Activated naive CD4-positive, alpha-beta T cell treated with anti-CD3 and anti-CD28 coated beads, Interleukin-2, amount 10 ng/mL, durations not matched to agents 7 days and 5 days (primary cell): ENCODE measurements at regions not wholly inside any gene's neighbourhood (a gene's known extent, or its start where the extent isn't known, plus 50 kb on each side); places are given as distances from the start of the nearest gene placed in this dataset.

Source experiments
- CTCF ChIA-PET: fragments of 350-600 bp; sonication (Branson Sonifier 250); formaldehyde crosslinking; loops from one replicate; lab custom pipeline; 2021; ENCODE audit warnings: antibody characterized with exemption; lab: Charles Lee
- DNase-seq: peaks from one replicate; pipeline ENCODE4 v3.0.0-alpha.2; 2020
- H3K27ac Mint-ChIP-seq: one replicate; pipeline ENCODE4 v1.8.0; 2021; ENCODE audit warnings: mild to moderate bottlenecking, moderate library complexity, mixed read lengths
- H3K27me3 Mint-ChIP-seq: one replicate; pipeline ENCODE4 v1.8.0; 2021; ENCODE audit warnings: mild to moderate bottlenecking, mixed read lengths
- H3K36me3 Mint-ChIP-seq: one replicate; pipeline ENCODE4 v1.8.0; 2021; ENCODE audit warnings: mixed read lengths
- H3K4me1 Mint-ChIP-seq: one replicate; pipeline ENCODE4 v1.8.0; 2021; ENCODE audit warnings: mixed read lengths
- H3K4me3 Mint-ChIP-seq: one replicate; pipeline ENCODE4 v1.8.0; 2021; ENCODE audit warnings: mild to moderate bottlenecking, moderate library complexity, mixed read lengths
- H3K9me3 Mint-ChIP-seq: one replicate; pipeline ENCODE4 v1.8.0; 2021; ENCODE audit warnings: mixed read lengths

GRCh38 chr10:110380293-110380692 is 75.6 kb upstream of the SMNDC1 start:
- CTCF ChIA-PET = interaction anchor here (1.9 kb wide), 1 partner anchor 167 kb away, joined by 5 read pairs; no protein-coding TSS in a partner anchor
- Mint-ChIP-seq H3K36me3 (no peaks in the 10 kb centered on the region), H3K27ac (no peak overlapping the region), H3K4me1 (peaks cover 4% of the 10 kb centered on the region), H3K9me3 (no peaks in the 10 kb centered on the region), H3K4me3 (no peak overlapping the region), H3K27me3 (peaks cover 13% of the 10 kb centered on the region)
- no peak for DNase-seq

DNA sequence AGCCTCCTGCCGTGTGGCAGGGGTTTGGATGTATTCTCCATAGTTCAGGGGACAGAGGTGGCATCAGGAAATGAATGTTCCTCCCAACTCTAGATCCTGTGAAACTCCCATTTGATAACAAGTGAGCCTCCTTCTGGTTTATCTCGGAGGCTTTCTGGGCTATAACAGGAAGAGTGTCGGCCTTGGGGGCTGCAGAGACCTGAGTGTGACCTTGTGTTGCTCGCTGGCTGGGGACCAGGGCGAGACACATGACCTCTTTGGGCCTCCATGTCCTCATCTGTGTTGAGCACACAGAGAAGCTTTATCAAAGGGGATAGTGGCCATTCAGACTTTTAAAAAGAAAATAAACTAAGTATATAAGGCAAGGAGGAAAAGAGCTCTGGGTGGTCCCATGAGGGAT is 78.0 kb upstream of the SMNDC1 start:
- H3K36me3 Mint-ChIP-seq = no peaks in the 10 kb centered on the region
- DNase-seq = no peak
- H3K27me3 Mint-ChIP-seq = peaks cover 17% of the 10 kb centered on the region
- CTCF ChIA-PET = no interaction called here
- H3K9me3 Mint-ChIP-seq = no peaks in the 10 kb centered on the region
- H3K4me1 Mint-ChIP-seq = peaks cover 8% of the 10 kb centered on the region
- H3K4me3 Mint-ChIP-seq = no peak overlapping the region
- no peak overlapping the region for H3K27ac Mint-ChIP-seq

GRCh38 chr10:110387617-110387982 is 82.9 kb upstream of the SMNDC1 start:
- CTCF ChIA-PET = interaction anchor here (1.3 kb wide), 1 partner anchor 35 kb away, joined by 3 read pairs; no protein-coding TSS in a partner anchor
- Mint-ChIP-seq H3K36me3 (no peaks in the 10 kb centered on the region), H3K9me3 (no peaks in the 10 kb centered on the region), H3K27me3 (peaks cover 27% of the 10 kb centered on the region), H3K27ac (no peak overlapping the region), H3K4me3 (no peak overlapping the region), H3K4me1 (peaks cover 15% of the 10 kb centered on the region)
- no peak for DNase-seq

DNA sequence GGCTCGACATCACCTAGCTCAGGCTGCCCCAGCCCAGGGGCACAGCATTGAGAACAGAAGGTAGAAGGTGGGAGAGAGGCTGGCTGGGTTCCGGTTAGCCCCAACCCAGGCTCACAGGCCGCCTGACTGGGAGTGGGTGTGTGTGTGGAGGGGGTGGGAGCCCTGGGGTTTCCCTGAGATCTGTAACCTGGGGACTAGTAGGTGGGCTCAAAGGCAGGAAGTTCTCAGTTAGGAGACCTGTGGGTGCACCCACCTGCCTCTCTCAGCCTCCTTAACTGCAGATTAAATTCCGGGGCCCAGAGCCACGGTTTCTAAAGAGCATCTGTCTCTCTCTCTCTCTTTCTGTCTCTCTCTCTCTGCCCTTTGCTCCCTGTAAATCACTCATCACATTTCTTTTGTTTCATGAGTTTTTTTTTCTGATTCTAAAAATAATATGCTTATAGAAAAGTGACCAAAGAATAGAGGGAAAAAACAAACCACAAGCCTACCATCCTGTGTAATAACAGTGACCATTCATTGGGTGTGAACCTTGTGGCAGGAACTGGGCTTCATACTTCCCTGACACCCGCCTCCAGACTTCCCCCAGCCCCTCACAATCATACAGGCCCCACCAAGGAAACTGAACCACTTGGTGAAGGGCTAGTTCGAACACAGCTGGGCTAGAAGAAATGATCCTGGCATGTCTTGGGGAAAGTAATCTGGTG is 83.4 kb upstream of the SMNDC1 start:
- DNase-seq = no peak
- Mint-ChIP-seq H3K4me1 (peaks cover 15% of the 10 kb centered on the region), H3K27ac (peak overlapping the region; percentile 67), H3K27me3 (peaks cover 32% of the 10 kb centered on the region), H3K36me3 (no peaks in the 10 kb centered on the region), H3K4me3 (no peak overlapping the region), H3K9me3 (no peaks in the 10 kb centered on the region)
- CTCF ChIA-PET = interaction anchor here (1.3 kb wide), 1 partner anchor 36 kb away, joined by 3 read pairs; no protein-coding TSS in a partner anchor

DNA sequence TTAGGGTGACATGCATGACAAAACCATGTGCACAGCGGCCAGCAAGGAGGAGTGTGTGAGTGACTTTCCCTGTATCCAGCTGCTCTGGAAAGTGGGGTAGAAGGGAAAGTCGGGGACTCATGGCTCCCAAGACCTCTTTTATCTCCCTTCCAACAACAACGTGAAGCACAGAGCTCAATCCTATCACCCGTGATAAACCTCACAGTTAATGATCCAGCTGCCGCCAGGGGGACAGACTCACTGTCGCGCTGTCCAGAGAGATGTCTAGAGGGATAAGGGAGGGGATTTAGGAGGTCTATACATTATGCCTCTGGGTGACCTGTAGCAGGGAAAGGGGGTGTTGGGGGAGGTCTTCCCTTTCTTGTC is 84.0 kb upstream of the SMNDC1 start:
- H3K36me3 Mint-ChIP-seq = no peaks in the 10 kb centered on the region
- CTCF ChIA-PET = no interaction called here
- no peak overlapping the region for H3K4me3 Mint-ChIP-seq
- peaks cover 36% of the 10 kb centered on the region for H3K27me3 Mint-ChIP-seq
- H3K9me3 Mint-ChIP-seq = no peaks in the 10 kb centered on the region
- H3K4me1 Mint-ChIP-seq = peaks cover 15% of the 10 kb centered on the region
- DNase-seq = no peak
- no peak overlapping the region for H3K27ac Mint-ChIP-seq

GRCh38 chr10:110389255-110389654 is 84.5 kb upstream of the SMNDC1 start:
- no peak overlapping the region for H3K4me3 Mint-ChIP-seq
- DNase-seq = no peak
- H3K4me1 Mint-ChIP-seq = peaks cover 15% of the 10 kb centered on the region
- H3K36me3 Mint-ChIP-seq = no peaks in the 10 kb centered on the region
- peaks cover 41% of the 10 kb centered on the region for H3K27me3 Mint-ChIP-seq
- CTCF ChIA-PET = no interaction called here
- no peak overlapping the region for H3K27ac Mint-ChIP-seq
- H3K9me3 Mint-ChIP-seq = no peaks in the 10 kb centered on the region

DNA sequence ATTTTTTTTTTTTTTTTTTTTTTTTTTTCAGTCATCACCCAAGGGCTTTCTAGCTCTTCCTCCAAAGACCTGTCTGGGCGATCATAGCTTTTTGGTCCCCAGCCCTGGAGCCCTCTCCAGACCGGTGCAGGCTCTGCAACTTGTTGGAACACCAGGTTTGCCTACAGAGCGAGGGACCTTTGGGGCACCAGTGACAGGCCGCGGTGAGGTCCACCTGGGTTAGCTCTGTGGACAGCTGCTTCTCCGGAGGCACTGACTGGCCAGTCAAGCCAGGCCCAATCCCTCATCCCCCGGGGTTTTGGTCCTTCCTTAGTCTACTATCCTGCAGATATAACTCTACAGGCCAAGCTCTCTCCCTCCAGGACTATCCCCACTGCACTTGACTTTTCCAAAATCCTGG is 86.8 kb upstream of the SMNDC1 start:
- Mint-ChIP-seq H3K27me3 (peaks cover 42% of the 10 kb centered on the region), H3K36me3 (no peaks in the 10 kb centered on the region), H3K4me3 (no peak overlapping the region), H3K4me1 (peaks cover 23% of the 10 kb centered on the region), H3K27ac (no peak overlapping the region), H3K9me3 (no peaks in the 10 kb centered on the region)
- no peak for DNase-seq
- CTCF ChIA-PET = interaction anchor here (1.1 kb wide), 1 partner anchor 26 kb away, joined by 4 read pairs; no protein-coding TSS in a partner anchor

- peaks cover 23% of the 10 kb centered on the region for H3K4me1 Mint-ChIP-seq
- peaks cover 40% of the 10 kb centered on the region for H3K27me3 Mint-ChIP-seq
- H3K4me3 Mint-ChIP-seq = no peak overlapping the region
- H3K9me3 Mint-ChIP-seq = no peaks in the 10 kb centered on the region
- no peaks in the 10 kb centered on the region for H3K36me3 Mint-ChIP-seq
- DNase-seq = no peak
- no peak overlapping the region for H3K27ac Mint-ChIP-seq
- CTCF ChIA-PET = interaction anchor here (1.0 kb wide), 1 partner anchor 18 kb away, joined by 4 read pairs; no protein-coding TSS in a partner anchor
Measured at GRCh38 chr10:110392121-110392520, 87.4 kb upstream of the SMNDC1 start.

DNA sequence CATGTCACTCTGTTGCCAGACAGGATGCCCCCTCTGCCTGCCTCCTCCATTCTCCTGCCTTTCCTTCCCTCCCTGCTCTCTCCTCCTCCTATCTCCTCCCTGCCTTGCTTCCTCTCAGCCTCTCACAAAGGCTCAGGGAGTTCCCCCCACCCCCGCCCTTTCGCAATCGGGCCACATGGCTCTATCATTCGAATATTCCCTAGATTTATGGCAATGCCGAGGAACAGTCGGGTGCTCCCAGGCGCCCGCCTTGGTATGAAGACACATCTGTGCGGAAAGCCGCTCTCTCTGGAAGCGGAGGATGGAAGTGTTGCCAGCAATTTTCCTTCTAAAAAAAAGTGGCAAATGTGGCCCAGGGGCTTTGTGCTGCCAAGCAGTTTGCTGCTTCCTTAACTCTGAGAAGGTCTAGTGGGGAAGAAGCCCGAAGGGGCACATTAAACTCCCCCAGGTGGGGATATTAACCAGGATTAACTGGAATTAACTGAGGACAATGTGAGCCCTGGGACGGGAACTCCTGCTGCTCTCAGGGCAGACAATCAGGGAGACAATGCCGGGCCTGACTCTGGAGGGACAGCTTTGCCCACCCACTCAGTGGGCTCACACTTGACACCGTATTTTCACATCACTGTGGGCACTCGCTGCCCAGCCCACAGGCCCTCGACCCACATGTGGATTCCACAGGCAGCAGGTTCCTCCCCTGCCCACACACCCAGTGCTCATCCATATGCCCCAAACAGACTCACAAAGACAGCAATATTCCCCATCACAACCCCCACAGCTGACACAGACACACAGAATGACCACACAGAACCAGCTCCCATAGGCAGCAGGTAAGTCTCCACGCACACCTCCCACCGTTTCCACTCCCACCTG is 88.4 kb upstream of the SMNDC1 start:
- Mint-ChIP-seq H3K4me3 (no peak overlapping the region), H3K4me1 (peaks cover 14% of the 10 kb centered on the region), H3K36me3 (no peaks in the 10 kb centered on the region), H3K27me3 (peaks cover 32% of the 10 kb centered on the region), H3K9me3 (no peaks in the 10 kb centered on the region), H3K27ac (peak overlapping the region; percentile 72)
- no peak for DNase-seq
- CTCF ChIA-PET = interaction anchor here (1.0 kb wide), 1 partner anchor 17 kb away, joined by 4 read pairs; no protein-coding TSS in a partner anchor

DNA sequence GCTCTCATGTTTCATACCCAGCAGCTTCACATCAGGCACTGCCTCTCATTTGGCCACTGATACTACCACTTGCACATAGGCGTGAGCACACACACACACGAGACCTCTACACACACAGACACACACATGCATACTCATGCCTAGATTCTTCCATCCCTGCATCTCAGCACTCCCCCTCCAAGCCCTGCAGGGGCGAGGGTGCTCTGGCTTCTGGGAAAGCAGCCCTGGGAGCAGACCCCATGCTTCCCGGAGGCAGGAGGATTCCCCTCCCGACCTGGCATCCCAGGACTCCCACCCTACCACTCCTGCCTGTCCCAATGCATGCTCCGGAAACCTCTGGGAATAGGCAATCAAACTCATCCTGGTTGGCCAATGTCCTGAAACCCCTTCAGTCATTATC is 89.1 kb upstream of the SMNDC1 start:
- CTCF ChIA-PET = no interaction called here
- no peak overlapping the region for H3K4me3 Mint-ChIP-seq
- H3K27ac Mint-ChIP-seq = peak overlapping the region; percentile 72
- no peaks in the 10 kb centered on the region for H3K36me3 Mint-ChIP-seq
- no peaks in the 10 kb centered on the region for H3K9me3 Mint-ChIP-seq
- peaks cover 39% of the 10 kb centered on the region for H3K27me3 Mint-ChIP-seq
- no peak for DNase-seq
- peaks cover 11% of the 10 kb centered on the region for H3K4me1 Mint-ChIP-seq

GRCh38 chr10:110394296-110394695 is 89.6 kb upstream of the SMNDC1 start:
- no peak for DNase-seq
- Mint-ChIP-seq H3K36me3 (no peaks in the 10 kb centered on the region), H3K9me3 (no peaks in the 10 kb centered on the region), H3K4me1 (peaks cover 14% of the 10 kb centered on the region), H3K4me3 (no peak overlapping the region), H3K27ac (no peak overlapping the region), H3K27me3 (peaks cover 35% of the 10 kb centered on the region)
- CTCF ChIA-PET = interaction anchor here (0.6 to 2.8 kb wide), 2 partner anchors 12 to 40 kb away, joined by 3 to 13 read pairs; no protein-coding TSS in a partner anchor

GRCh38 chr10:110394898-110395297 is 90.2 kb upstream of the SMNDC1 start:
- Mint-ChIP-seq H3K4me3 (no peak overlapping the region), H3K27me3 (peaks cover 29% of the 10 kb centered on the region), H3K27ac (no peak overlapping the region), H3K4me1 (peaks cover 14% of the 10 kb centered on the region), H3K9me3 (no peaks in the 10 kb centered on the region), H3K36me3 (no peaks in the 10 kb centered on the region)
- CTCF ChIA-PET = interaction anchor here (0.6 to 2.8 kb wide), 2 partner anchors 11 to 41 kb away, joined by 3 to 13 read pairs; no protein-coding TSS in a partner anchor
- no peak for DNase-seq

GRCh38 chr10:110395350-110396283 is 90.9 kb upstream of the SMNDC1 start:
- no peak for DNase-seq
- CTCF ChIA-PET = interaction anchor here (0.6 to 2.8 kb wide), 3 partner anchors 15 to 41 kb away, joined by 3 to 13 read pairs (median 3); no protein-coding TSS in a partner anchor
- Mint-ChIP-seq H3K9me3 (no peaks in the 10 kb centered on the region), H3K27ac (no peak overlapping the region), H3K4me1 (peaks cover 14% of the 10 kb centered on the region), H3K27me3 (peaks cover 30% of the 10 kb centered on the region), H3K4me3 (no peak overlapping the region), H3K36me3 (no peaks in the 10 kb centered on the region)
